ENCODE measurements at regions not wholly inside any gene's neighbourhood (a gene's known extent, or its start where the extent isn't known, plus 50 kb on each side); places are given as distances from the start of the nearest gene placed in this dataset.

DNA sequence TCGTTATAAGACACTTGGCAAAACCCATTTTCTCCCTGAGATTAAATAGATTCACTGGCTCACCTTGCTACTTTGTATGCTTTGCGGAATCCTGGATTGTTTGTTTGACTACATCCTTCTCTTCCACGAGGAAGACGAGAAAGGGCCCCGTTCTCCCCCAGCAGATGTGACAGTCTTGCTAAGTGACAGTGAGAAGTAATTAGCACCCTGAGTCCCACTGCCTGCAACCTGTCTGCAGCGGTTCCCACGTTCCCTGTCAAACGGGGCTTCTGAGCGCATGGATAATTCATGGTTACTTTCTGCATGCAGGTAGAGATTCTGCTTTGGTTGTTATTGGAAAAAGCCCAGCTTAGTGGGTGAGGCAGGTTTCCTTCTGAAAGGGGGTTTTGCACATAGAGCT lies 163.7 kb downstream of the CDH26 start (continued):
- TF ChIP-seq, protein P1, sequence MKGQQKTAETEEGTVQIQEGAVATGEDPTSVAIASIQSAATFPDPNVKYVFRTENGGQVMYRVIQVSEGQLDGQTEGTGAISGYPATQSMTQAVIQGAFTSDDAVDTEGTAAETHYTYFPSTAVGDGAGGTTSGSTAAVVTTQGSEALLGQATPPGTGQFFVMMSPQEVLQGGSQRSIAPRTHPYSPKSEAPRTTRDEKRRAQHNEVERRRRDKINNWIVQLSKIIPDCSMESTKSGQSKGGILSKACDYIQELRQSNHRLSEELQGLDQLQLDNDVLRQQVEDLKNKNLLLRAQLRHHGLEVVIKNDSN (IDR thresholded peaks at IDR 0.05; ENCODE audit: borderline replicate concordance, low read depth), result no peak

GRCh38 chr20:60122671-60123070 lies 164.4 kb downstream of the CDH26 start:
- Histone ChIP-seq H3K4me3 (ENCODE audit: low read depth in 2 of 2, low read length in 1 of 2) (no peak overlapping the region), H3F3A (replicated peaks; ENCODE audit: insufficient read depth) (no peaks in the 10 kb centered on the region), H3K27me3 (ENCODE audit: insufficient read depth) (no peaks in the 10 kb centered on the region), H3K79me2 (ENCODE audit: insufficient read depth) (no peaks in the 10 kb centered on the region), H3K9me2 (no peaks in the 10 kb centered on the region), H3K4me2 (no peak overlapping the region), H3K4me1 (ENCODE audit: control insufficient read depth in 1 of 2, insufficient read depth in 2 of 2, low read depth in 1 of 2, low read length in 1 of 2) (no peaks in the 10 kb centered on the region), H4K20me1 (ENCODE audit: insufficient read depth) (no peaks in the 10 kb centered on the region), H3K36me3 (replicated peaks in 1 of 2; ENCODE audit: control insufficient read depth in 1 of 2, insufficient read depth in 2 of 2, low read length in 1 of 2) (no peaks in the 10 kb centered on the region), H3K9me3 (no peaks in the 10 kb centered on the region), H3K9ac (no peak overlapping the region), H3K27ac (ENCODE audit: low read depth in 2 of 2, low read length in 1 of 2) (no peak overlapping the region), H2AFZ (ENCODE audit: low read depth) (no peak overlapping the region)
- ChIA-PET CTCF (no interaction called here), POLR2A (no interaction called here)
- no peak for DNase-seq
- 30% methylated on average over 4 of the region's 4 CpGs for WGBS (ENCODE audit: low lambda C conversion rate)
- TF ChIP-seq TAF1 (IDR thresholded peaks at IDR 0.05; ENCODE audit: borderline replicate concordance, low read depth, low read length) (no peak), GABPA (IDR thresholded peaks at IDR 0.05; ENCODE audit: low read depth) (no peak), RXRA (IDR thresholded peaks at IDR 0.05; ENCODE audit: borderline replicate concordance, low read depth) (no peak), NFIC (IDR thresholded peaks at IDR 0.05; ENCODE audit: borderline replicate concordance) (no peak), JUND (IDR thresholded peaks at IDR 0.05) (no peak), FOXM1 (IDR thresholded peaks at IDR 0.05; ENCODE audit: low read depth) (no peak), PBX3 (IDR thresholded peaks at IDR 0.05) (no peak), CHD2 (IDR thresholded peaks at IDR 0.05; ENCODE audit: low read length, partially characterized antibody) (no peak), ELF1 (IDR thresholded peaks at IDR 0.05) (no peak), MEF2A (IDR thresholded peaks at IDR 0.05; ENCODE audit: borderline replicate concordance, low read depth) (no peak), USF2 (IDR thresholded peaks at IDR 0.05; ENCODE audit: borderline replicate concordance, low read depth, low read length) (no peak), NRF1 (IDR thresholded peaks at IDR 0.05; ENCODE audit: low read depth, low read length) (no peak), FOSL2 (IDR thresholded peaks at IDR 0.05; ENCODE audit: borderline replicate concordance, low read depth) (no peak), TEAD4 (IDR thresholded peaks at IDR 0.05; ENCODE audit: borderline replicate concordance, insufficient read depth) (no peak)
- TF ChIP-seq, protein P2, sequence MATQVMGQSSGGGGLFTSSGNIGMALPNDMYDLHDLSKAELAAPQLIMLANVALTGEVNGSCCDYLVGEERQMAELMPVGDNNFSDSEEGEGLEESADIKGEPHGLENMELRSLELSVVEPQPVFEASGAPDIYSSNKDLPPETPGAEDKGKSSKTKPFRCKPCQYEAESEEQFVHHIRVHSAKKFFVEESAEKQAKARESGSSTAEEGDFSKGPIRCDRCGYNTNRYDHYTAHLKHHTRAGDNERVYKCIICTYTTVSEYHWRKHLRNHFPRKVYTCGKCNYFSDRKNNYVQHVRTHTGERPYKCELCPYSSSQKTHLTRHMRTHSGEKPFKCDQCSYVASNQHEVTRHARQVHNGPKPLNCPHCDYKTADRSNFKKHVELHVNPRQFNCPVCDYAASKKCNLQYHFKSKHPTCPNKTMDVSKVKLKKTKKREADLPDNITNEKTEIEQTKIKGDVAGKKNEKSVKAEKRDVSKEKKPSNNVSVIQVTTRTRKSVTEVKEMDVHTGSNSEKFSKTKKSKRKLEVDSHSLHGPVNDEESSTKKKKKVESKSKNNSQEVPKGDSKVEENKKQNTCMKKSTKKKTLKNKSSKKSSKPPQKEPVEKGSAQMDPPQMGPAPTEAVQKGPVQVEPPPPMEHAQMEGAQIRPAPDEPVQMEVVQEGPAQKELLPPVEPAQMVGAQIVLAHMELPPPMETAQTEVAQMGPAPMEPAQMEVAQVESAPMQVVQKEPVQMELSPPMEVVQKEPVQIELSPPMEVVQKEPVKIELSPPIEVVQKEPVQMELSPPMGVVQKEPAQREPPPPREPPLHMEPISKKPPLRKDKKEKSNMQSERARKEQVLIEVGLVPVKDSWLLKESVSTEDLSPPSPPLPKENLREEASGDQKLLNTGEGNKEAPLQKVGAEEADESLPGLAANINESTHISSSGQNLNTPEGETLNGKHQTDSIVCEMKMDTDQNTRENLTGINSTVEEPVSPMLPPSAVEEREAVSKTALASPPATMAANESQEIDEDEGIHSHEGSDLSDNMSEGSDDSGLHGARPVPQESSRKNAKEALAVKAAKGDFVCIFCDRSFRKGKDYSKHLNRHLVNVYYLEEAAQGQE (IDR thresholded peaks at IDR 0.05; ENCODE audit: low read depth, low read length), result no peak
- TF ChIP-seq, protein P3, sequence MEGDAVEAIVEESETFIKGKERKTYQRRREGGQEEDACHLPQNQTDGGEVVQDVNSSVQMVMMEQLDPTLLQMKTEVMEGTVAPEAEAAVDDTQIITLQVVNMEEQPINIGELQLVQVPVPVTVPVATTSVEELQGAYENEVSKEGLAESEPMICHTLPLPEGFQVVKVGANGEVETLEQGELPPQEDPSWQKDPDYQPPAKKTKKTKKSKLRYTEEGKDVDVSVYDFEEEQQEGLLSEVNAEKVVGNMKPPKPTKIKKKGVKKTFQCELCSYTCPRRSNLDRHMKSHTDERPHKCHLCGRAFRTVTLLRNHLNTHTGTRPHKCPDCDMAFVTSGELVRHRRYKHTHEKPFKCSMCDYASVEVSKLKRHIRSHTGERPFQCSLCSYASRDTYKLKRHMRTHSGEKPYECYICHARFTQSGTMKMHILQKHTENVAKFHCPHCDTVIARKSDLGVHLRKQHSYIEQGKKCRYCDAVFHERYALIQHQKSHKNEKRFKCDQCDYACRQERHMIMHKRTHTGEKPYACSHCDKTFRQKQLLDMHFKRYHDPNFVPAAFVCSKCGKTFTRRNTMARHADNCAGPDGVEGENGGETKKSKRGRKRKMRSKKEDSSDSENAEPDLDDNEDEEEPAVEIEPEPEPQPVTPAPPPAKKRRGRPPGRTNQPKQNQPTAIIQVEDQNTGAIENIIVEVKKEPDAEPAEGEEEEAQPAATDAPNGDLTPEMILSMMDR (IDR thresholded peaks at IDR 0.05), result no peak

All from SK-N-SH (cell line).